BJ (cell line): ENCODE measurements at regions not wholly inside any gene's neighbourhood (a gene's known extent, or its start where the extent isn't known, plus 50 kb on each side); places are given as distances from the start of the nearest gene placed in this dataset.

ENCODE experiments used
- CTCF ChIA-PET: fragments of 350-600 bp; formaldehyde crosslinking; extraction: SDS; loops from one replicate; lab custom pipeline; 2021; ENCODE audit warnings: antibody characterized with exemption, inconsistent platforms; lab: Yijun Ruan, JAX
- POLR2A ChIA-PET: fragments of 300-600 bp; sonication (Branson Sonifier 250); formaldehyde crosslinking; extraction: SDS; loops from one replicate; lab custom pipeline; 2021; ENCODE audit warnings: antibody characterized with exemption; lab: Charles Lee
- DNase-seq: peaks from one replicate; pipeline ENCODE4 v3.0.0-alpha.2; 2011; ENCODE audit warnings: low read depth
- H3K27me3 ChIP-seq: 2 replicates; pipeline ENCODE4 v1.6.0; 2011; ENCODE audit warnings: low read length; ENCODE audit not compliant: control insufficient read depth, insufficient read depth
- H3K36me3 ChIP-seq: 2 replicates; pipeline ENCODE4 v1.5.1; 2011; ENCODE audit warnings: low read length; ENCODE audit not compliant: control insufficient read depth, insufficient read depth
- H3K4me3 ChIP-seq: 2 replicates; pipeline ENCODE4 v1.5.1; 2011; ENCODE audit warnings: low read depth, mild to moderate bottlenecking, control low read depth, low read length
- CTCF ChIP-seq: IDR thresholded peaks from 2 replicates; pipeline ENCODE4 v1.5.1; 2011; ENCODE audit warnings: low read depth, mild to moderate bottlenecking, control low read depth, inconsistent platforms, low read length, moderate library complexity; ENCODE audit not compliant: insufficient read depth

GRCh38 chr13:74434782-74435181 is 300.6 kb upstream of the KLF12 start:
- 0 out of 2 replicates have a peak, but pooled peaks cover 1% of the 10 kb centered on the region for H3K27me3 ChIP-seq
- CTCF ChIA-PET: no interaction called here
- no peaks in the 10 kb centered on the region for H3K36me3 ChIP-seq
- no peak for TF ChIP-seq CTCF
- POLR2A ChIA-PET: no interaction called here
- no peak for DNase-seq
- no peak overlapping the region for H3K4me3 ChIP-seq

GRCh38 chr13:74424455-74424854 is 290.3 kb upstream of the KLF12 start:
- H3K4me3 ChIP-seq: no peak overlapping the region
- DNase-seq: no peak
- ChIA-PET CTCF (no interaction called here), POLR2A (no interaction called here)
- H3K36me3 ChIP-seq: no peaks in the 10 kb centered on the region
- H3K27me3 ChIP-seq: no peaks in the 10 kb centered on the region
- no peak for TF ChIP-seq CTCF

GRCh38 chr13:74423434-74423833 is 289.2 kb upstream of the KLF12 start:
- no peak for TF ChIP-seq CTCF
- no peak overlapping the region for H3K4me3 ChIP-seq
- ChIA-PET POLR2A (no interaction called here), CTCF (interaction anchor here (0.6 kb wide), 1 partner anchor 37 kb away, joined by 4 read pairs; no protein-coding TSS in a partner anchor)
- DNase-seq: no peak
- H3K27me3 ChIP-seq: no peaks in the 10 kb centered on the region
- H3K36me3 ChIP-seq: no peaks in the 10 kb centered on the region

DNA sequence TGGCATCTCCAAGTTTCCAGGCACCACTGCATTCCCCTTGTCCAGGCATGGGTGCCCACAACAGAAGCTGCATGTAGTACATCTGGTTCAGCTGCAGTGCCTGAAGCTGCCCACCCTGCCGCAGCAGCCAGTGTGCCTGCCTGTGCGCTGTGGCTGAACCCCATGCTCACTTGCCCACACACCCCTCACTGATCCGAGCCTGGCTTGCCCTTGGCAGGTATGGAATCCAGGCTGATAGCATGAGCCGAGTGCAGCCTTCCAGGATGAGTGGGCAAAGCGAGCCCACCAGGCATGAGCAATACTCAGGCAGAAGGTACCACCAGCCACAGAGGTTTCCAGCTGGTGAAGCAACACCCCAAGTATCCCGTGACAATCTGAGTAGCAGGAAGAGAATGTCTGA is 280.3 kb upstream of the KLF12 start:
- no peak for TF ChIP-seq CTCF
- ChIA-PET POLR2A (no interaction called here), CTCF (no interaction called here)
- Histone ChIP-seq H3K36me3 (no peaks in the 10 kb centered on the region), H3K4me3 (no peak overlapping the region), H3K27me3 (no peaks in the 10 kb centered on the region)
- no peak for DNase-seq

DNA sequence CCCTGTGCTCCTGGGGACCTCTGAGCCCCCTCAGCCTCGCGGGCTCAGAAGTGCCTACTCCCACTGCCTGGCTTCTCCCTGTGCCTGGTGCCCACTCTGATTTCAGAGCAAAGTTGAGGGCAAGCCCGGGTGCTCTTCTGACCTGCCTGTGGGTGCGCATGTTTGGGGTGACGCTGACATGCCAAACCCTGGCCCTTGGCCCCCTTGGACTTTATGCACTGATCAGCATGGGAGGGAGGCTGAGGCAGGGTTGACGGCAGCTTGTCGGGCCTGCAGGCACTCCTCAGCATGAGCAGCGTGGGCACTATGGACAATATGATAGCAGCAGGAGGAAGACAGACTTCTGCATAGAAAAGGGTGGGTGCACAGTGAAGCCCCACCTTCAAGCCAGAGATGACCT is 279.3 kb upstream of the KLF12 start:
- TF ChIP-seq CTCF: no peak
- DNase-seq: no peak
- CTCF ChIA-PET: no interaction called here
- H3K27me3 ChIP-seq: no peaks in the 10 kb centered on the region
- no peaks in the 10 kb centered on the region for H3K36me3 ChIP-seq
- POLR2A ChIA-PET: interaction anchor here (0.5 kb wide), 1 partner anchor 670 kb away, joined by 9 read pairs; no protein-coding TSS in a partner anchor
- H3K4me3 ChIP-seq: no peak overlapping the region
